ENCODE measurements at regions not wholly inside any gene's neighbourhood (a gene's known extent, or its start where the extent isn't known, plus 50 kb on each side); places are given as distances from the start of the nearest gene placed in this dataset.

- TF ChIP-seq POLR2A (IDR thresholded peaks at IDR 0.05; ENCODE audit: low read length), result no peak
- TF ChIP-seq GATA1 (IDR thresholded peaks at IDR 0.05; ENCODE audit: low read depth, low read length), result no peak
Measured at GRCh38 chr13:26816881-26817280, 56.3 kb upstream of the GPR12 start.

Data from erythroblast (primary cell).